Trophoblast cell (in vitro differentiated cells and primary cell): ENCODE measurements at regions not wholly inside any gene's neighbourhood (a gene's known extent, or its start where the extent isn't known, plus 50 kb on each side); places are given as distances from the start of the nearest gene placed in this dataset.
A peak's percentile ranks its signal among the peaks of the same experiment; 100 is the strongest.

Experiments
- DNase-seq, 2 donors: peaks; one replicate each; pipeline ENCODE4 v3.0.0-alpha.2; 2016
- H2AFZ ChIP-seq: 2 replicates; pipeline ENCODE4 v1.6.1; 2013; ENCODE audit warnings: low read length, moderate library complexity, mild to moderate bottlenecking; ENCODE audit not compliant: insufficient read depth, poor library complexity
- H2AK5ac ChIP-seq: 2 replicates; pipeline ENCODE4 v1.6.1; 2013; ENCODE audit warnings: mild to moderate bottlenecking, low read length
- H2BK120ac ChIP-seq: 2 replicates; pipeline ENCODE4 v1.6.1; 2013; ENCODE audit warnings: low read length, mild to moderate bottlenecking, moderate library complexity; ENCODE audit not compliant: insufficient read depth, poor library complexity
- H2BK12ac ChIP-seq: 2 replicates; pipeline ENCODE4 v1.6.1; 2013; ENCODE audit warnings: mild to moderate bottlenecking, low read length, moderate library complexity
- H2BK5ac ChIP-seq: 2 replicates; pipeline ENCODE4 v1.6.1; 2013; ENCODE audit warnings: low read length, low read depth, moderate library complexity, mild to moderate bottlenecking; ENCODE audit not compliant: poor library complexity
- H3K14ac ChIP-seq: 2 replicates; pipeline ENCODE4 v1.6.1; 2013; ENCODE audit warnings: mild to moderate bottlenecking, low read length
- H3K18ac ChIP-seq: 2 replicates; pipeline ENCODE4 v1.6.1; 2013; ENCODE audit warnings: mild to moderate bottlenecking, low read length
- H3K23ac ChIP-seq: 2 replicates; pipeline ENCODE4 v1.6.1; 2013; ENCODE audit warnings: low read length
- H3K27ac ChIP-seq: 2 replicates; pipeline ENCODE4 v1.5.1; 2013; ENCODE audit warnings: low read depth, mild to moderate bottlenecking, inconsistent platforms, low read length, moderate library complexity
- H3K27me3 ChIP-seq: 2 replicates; pipeline ENCODE4 v1.6.1; 2013; ENCODE audit warnings: inconsistent platforms, mild to moderate bottlenecking, low read length, moderate library complexity; ENCODE audit not compliant: insufficient read depth
- H3K36me3 ChIP-seq, 2 experiments: 1 replicate in 1 of 2; 2 replicates in 1 of 2; pipeline ENCODE4 v1.6.1; 2013; ENCODE audit warnings: low read length in 2 of 2, mild to moderate bottlenecking in 2 of 2, moderate library complexity in 1 of 2; ENCODE audit not compliant: insufficient read depth in 2 of 2, control insufficient read depth in 1 of 2
- H3K4ac ChIP-seq: 2 replicates; pipeline ENCODE4 v1.6.1; 2013; ENCODE audit warnings: low read depth, mild to moderate bottlenecking, low read length, moderate library complexity
- H3K4me1 ChIP-seq, 2 experiments: 1 replicate in 1 of 2; 2 replicates in 1 of 2; pipeline ENCODE4 v1.6.1; 2013; ENCODE audit warnings: low read length in 2 of 2, mild to moderate bottlenecking in 2 of 2, moderate library complexity in 1 of 2; ENCODE audit not compliant: insufficient read depth in 2 of 2, control insufficient read depth in 1 of 2
- H3K4me2 ChIP-seq: 2 replicates; pipeline ENCODE4 v1.6.1; 2013; ENCODE audit warnings: inconsistent platforms, mild to moderate bottlenecking, low read length, moderate library complexity
- H3K4me3 ChIP-seq: 2 replicates; pipeline ENCODE4 v1.5.1; 2013; ENCODE audit warnings: mild to moderate bottlenecking, low read depth, low read length, inconsistent platforms
- H3K79me1 ChIP-seq: one replicate; pipeline ENCODE4 v1.6.1; 2013; ENCODE audit warnings: low read length
- H3K79me2 ChIP-seq: 2 replicates; pipeline ENCODE4 v1.6.1; 2013; ENCODE audit warnings: low read length, mild to moderate bottlenecking; ENCODE audit not compliant: control insufficient read depth, insufficient read depth, poor library complexity
- H3K9ac ChIP-seq: 2 replicates; pipeline ENCODE4 v1.6.1; 2013; ENCODE audit warnings: mild to moderate bottlenecking, low read length
- H3K9me3 ChIP-seq: 2 replicates; pipeline ENCODE4 v1.6.1; 2013; ENCODE audit warnings: low read depth, mild to moderate bottlenecking, control low read depth, inconsistent platforms, low read length; ENCODE audit not compliant: insufficient read depth
- H4K12ac ChIP-seq: 2 replicates; pipeline ENCODE4 v1.6.1; 2013; ENCODE audit warnings: low read depth, mild to moderate bottlenecking, low read length, moderate library complexity
- H4K8ac ChIP-seq: 2 replicates; pipeline ENCODE4 v1.6.1; 2013; ENCODE audit warnings: low read depth, mild to moderate bottlenecking, low read length, moderate library complexity
- H4K91ac ChIP-seq: one replicate; pipeline ENCODE4 v1.6.1; 2013; ENCODE audit warnings: low read depth, mild to moderate bottlenecking, low read length, moderate library complexity
- WGBS: extraction: QIAGEN DNeasy Blood & Tissue Kit; methylation state at CpG from one replicate; pipeline ENCODE4 v1.1.7; 2013; ENCODE audit warnings: missing lambda C conversion rate; ENCODE audit not compliant: insufficient read length, insufficient coverage; ENCODE audit errors: extremely low coverage; 5-methylcytosine and 5-hydroxymethylcytosine counted together

- Histone ChIP-seq H4K12ac (no peak overlapping the region), H3K4ac (no peak overlapping the region), H3K79me1 (peaks cover 2% of the 10 kb centered on the region), H3K18ac (no peak overlapping the region), H3K79me2 (no peaks in the 10 kb centered on the region), H2AK5ac (no peak overlapping the region), H2BK120ac (no peak overlapping the region), H2BK12ac (no peak overlapping the region), H2BK5ac (no peak overlapping the region), H3K23ac (no peak overlapping the region), H3K27me3 (no peaks in the 10 kb centered on the region), H3K14ac (no peak overlapping the region), H3K36me3 (no peaks in the 10 kb centered on the region), H3K9me3 (no peaks in the 10 kb centered on the region), H3K27ac (no peak overlapping the region), H3K4me1 (peaks cover 3% of the 10 kb centered on the region in 2 experiments), H4K91ac (no peak overlapping the region), H3K4me3 (no peak overlapping the region), H3K9ac (no peak overlapping the region), H2AFZ (no peak overlapping the region), H4K8ac (no peak overlapping the region), H3K4me2 (no peak overlapping the region)
- no CpG with 5 or more reads among the region's 9 CpGs for WGBS
- DNase-seq = no peak
Observed at GRCh38 chr10:3837647-3838459, 52.8 kb upstream of the KLF6 start.

DNA sequence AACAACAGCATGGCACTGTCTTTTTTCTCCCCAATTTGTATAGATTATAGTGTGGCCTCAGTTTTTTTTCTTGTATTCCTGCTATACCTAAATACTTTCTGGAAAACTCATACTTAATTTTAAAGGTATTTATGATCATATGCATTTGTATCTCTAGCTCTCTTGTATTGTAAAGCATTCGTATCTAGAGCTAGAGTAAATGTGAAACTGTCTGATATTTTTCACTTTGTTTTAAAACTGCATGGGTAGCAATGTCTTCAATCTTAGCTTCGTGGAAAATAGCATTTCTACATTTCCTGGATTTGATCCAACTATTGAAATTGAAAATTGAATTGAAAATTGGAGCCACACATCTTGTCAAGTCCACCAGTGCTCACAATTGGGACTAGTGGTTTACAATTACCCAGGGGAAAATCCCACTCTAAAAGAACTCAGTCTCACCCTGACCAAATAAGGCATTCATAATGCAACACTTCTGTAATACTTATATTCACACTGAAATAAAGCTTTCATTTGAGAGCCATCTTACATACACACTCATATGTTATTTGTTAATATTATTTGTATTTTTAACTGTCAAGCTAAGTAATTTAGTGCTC, 51.3 kb upstream of the KLF6 start:
- Histone ChIP-seq H2AK5ac (no peak overlapping the region), H4K12ac (no peak overlapping the region), H3K27me3 (no peaks in the 10 kb centered on the region), H3K23ac (no peak overlapping the region), H2BK120ac (no peak overlapping the region), H4K91ac (no peak overlapping the region), H3K4me1 (peaks cover 3% of the 10 kb centered on the region in 2 experiments), H3K9me3 (no peaks in the 10 kb centered on the region), H3K18ac (no peak overlapping the region), H3K27ac (no peak overlapping the region), H3K4me2 (no peak overlapping the region), H3K14ac (no peak overlapping the region), H2BK12ac (no peak overlapping the region), H3K79me2 (no peaks in the 10 kb centered on the region), H3K9ac (no peak overlapping the region), H3K4me3 (no peak overlapping the region), H3K4ac (no peak overlapping the region), H3K36me3 (no peaks in the 10 kb centered on the region), H3K79me1 (peaks cover 2% of the 10 kb centered on the region), H2BK5ac (no peak overlapping the region), H4K8ac (no peak overlapping the region), H2AFZ (no peak overlapping the region)
- no peak for DNase-seq
- WGBS = no CpG with 5 or more reads among the region's 2 CpGs

GRCh38 chr10:3835770-3836169, 50.8 kb upstream of the KLF6 start:
- DNase-seq = no peak
- Histone ChIP-seq H3K79me2 (no peaks in the 10 kb centered on the region), H3K18ac (no peak overlapping the region), H2BK12ac (peak overlapping the region; percentile 84), H2AK5ac (no peak overlapping the region), H2AFZ (no peak overlapping the region), H4K12ac (no peak overlapping the region), H3K9ac (no peak overlapping the region), H3K23ac (no peak overlapping the region), H3K4me2 (no peak overlapping the region), H4K8ac (no peak overlapping the region), H3K4me3 (no peak overlapping the region), H2BK5ac (peak overlapping the region; percentile 33), H3K4ac (no peak overlapping the region), H3K4me1 (peaks cover 3% of the 10 kb centered on the region in 2 experiments), H3K14ac (no peak overlapping the region), H4K91ac (no peak overlapping the region), H3K27ac (no peak overlapping the region), H3K79me1 (peaks cover 2% of the 10 kb centered on the region), H3K9me3 (no peaks in the 10 kb centered on the region), H3K36me3 (no peaks in the 10 kb centered on the region), H2BK120ac (peak overlapping the region; percentile 48), H3K27me3 (no peaks in the 10 kb centered on the region)
- no CpG with 5 or more reads among the region's 6 CpGs for WGBS

- DNase-seq = no peak
- Histone ChIP-seq H2BK120ac (no peak overlapping the region), H3K27ac (no peak overlapping the region), H2AFZ (no peak overlapping the region), H3K4me1 (peaks cover 5% of the 10 kb centered on the region in 2 experiments), H3K18ac (no peak overlapping the region), H3K36me3 (no peaks in the 10 kb centered on the region), H3K4ac (no peak overlapping the region), H4K12ac (no peak overlapping the region), H3K79me2 (no peaks in the 10 kb centered on the region), H3K9me3 (no peaks in the 10 kb centered on the region), H3K27me3 (no peaks in the 10 kb centered on the region), H3K4me3 (no peak overlapping the region), H3K14ac (no peak overlapping the region), H2BK12ac (no peak overlapping the region), H3K23ac (no peak overlapping the region), H2AK5ac (no peak overlapping the region), H4K91ac (no peak overlapping the region), H3K9ac (no peak overlapping the region), H3K4me2 (no peak overlapping the region), H2BK5ac (no peak overlapping the region), H4K8ac (no peak overlapping the region), H3K79me1 (peaks cover 6% of the 10 kb centered on the region)
- no CpG with 5 or more reads among the region's 1 CpG for whole genome bisulfite sequencing
Observed at GRCh38 chr10:3834947-3835346, 49.9 kb upstream of the KLF6 start.
